Right renal pelvis (tissue), 4 donors: ENCODE measurements at regions not wholly inside any gene's neighbourhood (a gene's known extent, or its start where the extent isn't known, plus 50 kb on each side); places are given as distances from the start of the nearest gene placed in this dataset.

ENCODE experiments used
- DNase-seq, 4 donors: peaks; one replicate each; pipeline ENCODE4 v3.0.0-alpha.2; 2013; ENCODE audit warnings: low read depth in 4 of 4, low spot score in 3 of 4, missing footprints in 1 of 4

DNA sequence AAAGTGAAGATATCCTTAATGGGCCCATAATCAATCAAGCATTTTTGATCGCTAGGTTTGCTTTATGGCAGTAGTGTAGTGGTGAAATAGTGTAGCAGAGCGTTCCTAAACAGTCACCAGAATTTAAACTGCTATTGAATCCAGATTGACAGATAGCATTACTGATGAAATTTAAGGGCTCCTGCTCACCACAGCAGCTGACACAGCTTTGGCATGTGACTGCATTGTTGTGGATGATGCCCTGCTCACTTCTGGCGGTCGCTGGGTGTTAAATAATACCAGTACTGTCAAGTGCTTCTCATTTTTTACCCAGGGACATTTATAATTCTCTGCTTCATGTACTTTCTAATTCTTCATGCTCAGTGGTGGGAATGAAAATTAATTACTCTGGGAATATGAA is 102.0 kb upstream of the ARHGAP24 start:
- no peak for DNase-seq

DNA sequence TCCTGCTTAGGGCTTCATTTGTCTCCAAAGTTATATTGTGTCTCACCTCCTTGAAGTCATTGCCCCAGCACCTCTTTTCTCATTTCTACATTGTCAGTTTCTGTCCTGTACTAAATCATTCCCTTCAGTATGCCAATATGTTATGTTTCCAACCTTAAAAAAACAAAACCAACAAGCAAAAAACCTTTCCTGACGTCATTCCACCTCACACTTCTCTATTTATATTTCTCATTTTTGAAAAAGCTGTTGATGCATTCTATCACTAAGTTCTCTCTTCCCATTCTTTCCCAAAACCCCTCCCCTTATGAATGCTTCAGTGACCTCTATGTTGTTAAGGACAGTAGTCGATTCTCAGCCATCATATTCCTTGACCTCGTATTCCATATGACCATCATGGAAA is 98.7 kb upstream of the ARHGAP24 start:
- DNase-seq = no peak

DNA sequence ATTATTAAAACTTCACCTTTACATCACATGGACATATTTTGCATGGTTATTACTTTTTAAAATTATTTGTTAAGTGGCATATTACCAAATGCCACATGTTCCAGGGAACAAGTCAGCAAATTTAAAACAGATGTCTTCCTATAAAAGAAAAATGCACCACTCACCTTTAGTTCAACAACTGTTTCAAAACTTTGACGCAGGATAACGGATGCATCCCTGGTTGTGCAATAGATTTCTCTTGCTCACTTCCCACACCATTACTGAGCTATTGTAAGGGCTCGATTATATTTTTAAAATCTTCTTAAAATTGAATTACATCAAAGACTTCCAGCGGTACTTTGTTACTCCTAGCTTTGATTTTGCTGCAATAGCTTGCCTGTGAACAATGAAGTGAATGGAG is 93.0 kb upstream of the ARHGAP24 start:
- DNase-seq = no peak

DNA sequence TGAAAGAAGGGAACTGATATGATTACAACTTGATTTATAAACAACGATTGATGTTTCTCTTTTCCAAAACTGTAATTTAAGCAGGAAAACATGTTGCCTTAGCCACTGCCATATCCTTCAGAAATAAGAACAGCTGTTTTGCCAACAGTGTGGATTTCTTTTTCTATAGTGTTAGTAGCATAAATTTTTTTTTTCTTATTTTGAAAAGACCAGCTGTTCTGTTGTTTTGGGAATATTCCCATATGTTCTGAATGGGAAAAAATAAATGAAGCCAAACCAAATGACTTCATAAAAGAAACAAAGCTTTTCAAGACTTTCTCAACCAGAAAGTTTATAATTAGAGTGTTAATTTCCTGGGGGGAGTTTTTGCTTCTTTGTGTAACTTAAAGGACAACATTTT is 83.9 kb upstream of the ARHGAP24 start:
- DNase-seq = peak in 1 of 4 donors; percentile 7

DNA sequence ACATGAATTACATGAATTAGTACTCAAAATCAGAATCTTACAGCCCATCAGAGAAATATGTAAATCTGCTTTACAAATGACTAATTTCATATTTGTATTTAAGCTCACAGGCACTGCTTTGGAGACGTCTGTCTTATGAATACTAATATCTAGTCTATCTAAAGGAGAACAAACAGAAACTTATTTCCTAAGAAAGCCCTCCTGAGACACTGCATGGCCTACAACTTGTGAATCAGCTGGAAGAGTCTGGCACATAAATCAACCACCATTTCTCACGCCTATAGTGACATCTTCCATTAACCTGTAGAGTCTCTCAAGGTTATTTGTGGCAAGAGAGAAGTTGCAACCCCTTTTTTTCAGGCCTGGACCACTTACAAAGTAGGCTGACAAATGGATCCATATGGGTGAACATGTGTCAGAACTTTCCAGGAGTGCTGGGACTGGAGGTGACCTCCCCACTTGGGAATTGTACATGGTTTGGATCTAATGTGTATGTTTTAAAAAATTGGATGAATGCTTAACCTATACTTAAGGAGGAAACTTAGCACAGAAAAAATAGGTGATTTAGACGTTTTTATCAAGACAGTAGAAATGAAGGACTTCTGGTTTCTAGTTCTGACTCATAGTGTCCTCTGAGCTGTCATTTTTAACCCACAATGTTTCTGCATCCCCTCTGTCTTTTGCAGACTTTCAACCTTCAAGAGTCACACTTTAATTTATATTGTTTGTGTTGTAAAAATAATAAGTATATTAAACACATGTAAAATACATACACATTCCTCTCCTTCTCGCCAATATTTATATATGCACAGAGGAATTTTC is 83.2 kb upstream of the ARHGAP24 start:
- DNase-seq = no peak

DNA sequence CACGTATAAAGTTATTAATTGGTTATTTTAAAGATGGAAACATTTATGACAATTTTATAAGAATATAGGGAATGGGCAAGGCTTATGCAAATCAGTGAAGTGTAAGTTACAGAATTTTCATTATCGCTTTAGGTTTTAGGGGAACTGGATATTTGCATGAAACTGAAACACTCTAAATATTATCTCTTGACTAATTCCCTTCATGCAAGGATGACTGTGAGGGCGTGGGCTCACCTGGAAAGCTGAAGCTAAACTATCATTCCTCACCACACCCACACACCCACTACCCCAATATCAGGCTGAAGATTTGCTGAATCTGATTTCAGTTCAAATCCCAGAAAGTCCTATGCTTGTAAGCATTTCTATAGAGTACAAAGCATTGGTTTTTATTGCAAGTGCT is 81.7 kb upstream of the ARHGAP24 start:
- DNase-seq = no peak

DNA sequence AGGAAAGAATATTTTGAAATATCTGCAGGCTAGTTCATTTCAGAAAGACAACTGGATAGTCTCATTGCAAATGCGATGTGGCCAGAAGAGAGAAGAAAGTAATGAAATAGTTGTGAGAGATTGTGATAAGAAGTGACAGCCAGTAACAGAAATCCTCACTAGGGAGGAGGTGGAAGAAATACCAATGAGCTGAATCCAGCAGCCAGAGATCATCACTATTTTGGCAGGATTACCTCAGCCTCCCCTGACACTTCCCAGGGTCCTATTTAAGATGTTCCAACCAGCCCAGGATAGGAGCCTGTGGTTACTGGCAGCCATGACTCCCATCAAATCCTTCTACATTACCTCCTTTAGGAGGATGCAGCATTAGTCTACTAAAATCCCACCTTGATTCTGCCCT is 76.7 kb upstream of the ARHGAP24 start:
- DNase-seq = no peak

DNA sequence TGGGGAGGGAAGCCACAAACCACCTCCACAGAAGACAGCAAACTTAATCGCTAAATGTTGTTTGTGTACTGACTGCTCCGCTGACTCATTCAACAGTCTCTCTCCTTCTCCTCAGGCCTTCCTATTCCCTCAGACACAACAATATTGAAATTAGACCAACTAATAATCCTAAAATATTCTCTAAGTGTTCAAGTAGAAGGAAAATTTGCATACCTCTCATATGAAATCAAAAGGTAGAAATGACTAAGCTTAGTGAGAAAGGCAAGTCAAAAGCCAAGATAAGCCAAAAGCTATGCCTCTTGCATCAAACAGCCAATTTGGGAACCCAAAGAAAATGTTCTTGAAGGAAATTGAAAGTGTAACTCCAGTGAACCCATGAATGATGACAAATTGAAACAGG is 75.7 kb upstream of the ARHGAP24 start:
- DNase-seq = no peak

DNA sequence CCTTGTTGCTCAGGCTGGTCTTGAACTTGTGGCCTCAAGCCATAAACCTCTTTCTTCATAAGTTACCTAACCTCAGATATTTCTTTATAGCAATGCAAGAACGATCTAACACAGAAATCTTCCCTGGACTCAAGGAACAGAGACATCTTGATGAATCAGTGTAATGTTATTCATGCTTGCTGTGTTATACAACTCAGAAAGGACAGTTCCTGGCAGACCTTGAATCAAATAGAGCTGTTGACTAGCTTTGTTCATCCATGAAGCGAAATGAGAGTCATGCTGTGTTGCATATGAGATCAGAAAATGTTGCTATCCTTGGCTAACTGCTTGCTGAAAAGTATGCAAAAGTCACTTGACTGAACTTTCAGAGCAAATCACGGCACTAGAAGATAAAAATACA is 72.6 kb upstream of the ARHGAP24 start:
- no peak for DNase-seq

DNA sequence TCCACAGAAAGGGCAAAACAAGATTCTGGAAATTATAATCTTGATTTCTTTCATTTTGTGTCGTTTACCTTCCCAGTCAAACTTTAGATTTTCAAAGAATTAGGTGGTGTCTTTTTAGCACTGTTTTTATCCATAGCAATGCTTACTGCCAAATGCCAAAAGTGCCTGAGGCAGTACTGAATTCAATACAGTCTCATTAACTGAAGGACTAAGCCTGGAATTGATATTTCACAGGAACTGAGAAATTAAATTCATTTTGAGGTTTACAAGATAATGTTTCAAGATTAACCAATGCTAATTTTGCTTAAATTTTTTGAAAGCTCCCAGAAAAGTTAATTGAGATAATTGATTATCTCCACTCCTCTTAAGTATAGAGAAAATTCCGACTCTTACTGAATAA is 68.8 kb upstream of the ARHGAP24 start:
- DNase-seq = no peak

DNA sequence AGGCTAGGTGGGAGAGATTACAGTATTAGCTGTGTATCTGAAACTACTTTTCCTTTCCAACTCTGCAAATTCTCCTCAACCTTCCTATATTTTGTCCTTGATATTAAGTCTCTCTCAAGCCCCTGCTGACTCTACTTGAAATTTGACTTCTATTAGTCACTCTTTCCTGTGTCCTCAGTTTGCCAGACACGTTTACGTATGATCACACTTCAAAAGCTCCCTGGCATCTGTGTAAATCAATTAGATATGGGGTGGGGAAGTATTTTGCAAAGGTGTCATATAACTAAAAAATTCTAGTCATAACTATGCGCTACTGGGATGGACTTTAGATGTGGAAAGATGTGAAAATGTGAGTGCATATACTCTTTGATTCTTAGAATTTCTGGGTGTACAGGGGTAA is 67.4 kb upstream of the ARHGAP24 start:
- DNase-seq = no peak

DNA sequence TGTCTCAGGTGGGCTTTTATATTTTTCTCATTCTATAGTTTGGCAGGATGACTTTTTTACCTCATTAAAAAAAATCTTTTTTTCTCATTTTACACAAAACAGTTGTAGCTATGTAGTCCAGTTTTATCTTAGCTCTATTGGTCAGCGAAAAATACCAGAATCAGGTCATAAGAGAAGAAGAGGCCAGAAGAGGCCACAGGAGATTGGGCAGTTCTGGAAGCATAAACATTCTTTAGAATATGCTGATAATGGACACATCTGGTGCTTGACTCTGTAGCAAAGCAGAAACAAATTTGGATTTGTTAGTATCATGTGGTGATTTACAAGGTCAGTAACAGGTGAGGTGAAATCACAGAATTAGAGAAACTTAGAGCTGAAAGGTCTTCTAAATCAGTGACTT is 66.6 kb upstream of the ARHGAP24 start:
- no peak for DNase-seq

DNA sequence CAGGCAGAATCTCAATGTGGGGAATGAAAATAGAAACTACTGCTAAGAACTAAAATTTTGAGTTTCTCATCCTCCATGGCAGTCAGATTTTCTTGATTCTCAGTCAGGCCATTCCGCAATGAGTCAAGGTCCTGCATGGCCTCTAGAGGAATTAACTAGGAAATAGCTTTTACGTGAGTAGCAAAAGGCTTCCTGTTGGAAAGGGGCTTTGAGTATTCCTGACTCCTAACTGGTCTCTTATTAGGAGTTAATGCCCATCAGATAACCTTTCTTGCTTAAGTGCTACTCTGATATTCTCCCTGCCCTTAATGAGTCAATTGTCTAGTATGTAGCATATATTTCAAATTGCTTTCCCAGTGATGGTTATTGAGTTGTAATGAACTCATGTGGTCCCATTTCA is 65.7 kb upstream of the ARHGAP24 start:
- no peak for DNase-seq

DNA sequence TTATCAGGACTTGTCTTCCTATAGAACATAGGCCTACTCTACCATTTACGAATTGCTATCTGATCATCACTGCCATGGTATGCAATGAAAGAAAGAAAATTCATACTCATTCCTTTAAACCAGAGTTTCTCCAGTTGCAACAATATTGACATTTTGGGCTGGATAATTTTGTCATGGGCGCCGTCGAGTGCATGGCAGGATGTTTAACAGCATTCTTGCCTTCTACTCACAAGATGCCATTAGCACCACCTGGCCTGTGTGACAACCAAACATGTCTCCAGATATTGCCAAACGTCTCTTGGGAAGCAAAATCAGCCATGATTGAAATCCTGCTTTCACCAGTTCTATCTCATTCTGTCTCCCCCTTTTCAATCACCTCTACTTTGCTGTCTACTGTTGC is 63.6 kb upstream of the ARHGAP24 start:
- no peak for DNase-seq

DNA sequence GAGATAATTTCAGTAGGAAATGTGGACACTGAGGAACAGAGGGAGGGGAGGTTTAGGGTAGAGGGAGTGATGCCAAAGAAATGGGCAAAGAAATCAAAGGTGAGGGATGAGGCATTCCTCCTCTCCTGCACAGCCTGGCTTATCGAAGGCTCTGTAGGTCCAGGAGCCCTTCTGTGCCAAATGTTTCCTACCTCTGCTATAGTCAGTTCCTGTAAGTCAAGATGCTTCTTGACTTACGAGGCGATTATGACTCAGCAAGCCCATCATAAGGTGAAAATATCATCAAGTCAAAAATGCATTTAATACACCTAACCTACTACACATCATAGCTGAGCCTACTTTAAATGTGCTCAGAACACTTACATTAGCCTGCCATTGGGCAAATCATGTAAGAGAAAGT is 60.0 kb upstream of the ARHGAP24 start:
- no peak for DNase-seq

DNA sequence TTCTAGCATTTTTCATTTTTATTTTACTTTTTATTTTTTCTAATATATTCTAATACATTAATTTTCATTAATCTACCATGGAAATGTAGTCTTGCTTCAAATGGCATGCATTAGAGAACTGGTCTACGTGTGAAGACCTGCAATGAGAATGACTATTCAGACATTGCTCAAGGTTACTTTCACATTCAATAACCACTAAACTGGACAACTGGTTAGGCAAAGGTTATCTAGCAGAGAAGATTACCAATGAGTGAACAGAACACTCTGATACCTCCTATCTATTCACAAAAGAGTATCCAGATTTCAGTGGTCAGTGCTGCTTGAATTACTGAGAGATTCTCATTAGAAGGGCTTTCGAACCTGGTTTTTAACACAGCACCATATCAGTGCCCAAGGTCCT is 58.9 kb upstream of the ARHGAP24 start:
- DNase-seq = no peak

DNA sequence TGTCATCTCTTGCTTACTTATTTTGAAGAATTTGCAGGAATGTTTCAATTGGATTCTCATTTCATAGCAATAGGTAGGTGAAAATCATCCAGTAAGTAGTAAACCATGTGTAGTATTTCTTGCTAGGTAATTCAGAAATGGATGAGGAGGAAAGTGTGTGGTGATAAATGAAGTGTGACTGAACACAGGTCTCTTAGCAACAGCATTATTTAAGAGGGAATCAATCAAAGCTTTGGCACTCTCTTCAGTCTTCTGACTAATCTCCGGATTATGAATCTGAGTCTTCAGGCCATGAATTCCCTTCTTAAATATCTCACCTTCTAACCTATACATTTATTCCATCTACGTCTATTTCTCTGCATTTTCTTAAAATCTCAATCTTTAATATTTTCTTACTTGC is 55.8 kb upstream of the ARHGAP24 start:
- DNase-seq = no peak

DNA sequence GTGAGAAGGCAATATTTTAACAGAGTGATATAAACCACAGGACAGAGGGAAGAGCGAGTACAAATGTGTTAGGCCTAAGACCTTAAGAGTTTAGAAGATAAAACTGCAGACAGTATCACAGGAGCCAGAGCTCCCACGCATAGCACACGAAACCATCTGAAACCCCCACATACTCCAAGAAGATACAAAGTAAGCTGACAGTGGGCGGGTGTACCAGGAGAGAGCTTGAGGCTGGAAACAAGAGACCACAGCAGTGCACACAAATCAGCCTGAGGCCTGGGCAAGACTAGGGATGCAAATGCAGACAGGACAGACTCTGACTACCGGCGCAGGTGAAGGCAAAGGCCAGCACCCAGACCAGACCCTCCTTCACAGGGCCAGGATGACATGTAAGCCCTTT is 54.1 kb upstream of the ARHGAP24 start:
- peak; percentile 13 to 60 (median 29) for DNase-seq

DNA sequence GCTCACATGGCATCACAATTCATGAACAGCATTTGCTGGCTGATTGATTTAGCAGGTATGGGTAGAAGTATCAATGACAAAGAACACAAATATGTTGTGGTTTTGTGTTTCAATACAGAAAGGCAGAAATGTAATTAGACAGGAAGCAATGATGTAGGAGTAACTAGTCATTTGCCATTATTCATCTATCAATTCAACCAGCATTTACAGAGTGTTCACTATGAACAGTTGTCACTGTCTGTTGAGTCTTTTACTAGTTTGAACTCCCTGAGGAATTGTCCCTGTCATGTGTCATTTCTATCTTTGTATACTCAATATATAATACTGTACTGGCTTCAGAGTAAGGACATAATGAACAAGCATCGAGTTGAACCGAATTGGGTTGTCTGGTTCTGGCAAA is 51.5 kb upstream of the ARHGAP24 start:
- no peak for DNase-seq
